ENCODE measurements at regions not wholly inside any gene's neighbourhood (a gene's known extent, or its start where the extent isn't known, plus 50 kb on each side); places are given as distances from the start of the nearest gene placed in this dataset.

DNA sequence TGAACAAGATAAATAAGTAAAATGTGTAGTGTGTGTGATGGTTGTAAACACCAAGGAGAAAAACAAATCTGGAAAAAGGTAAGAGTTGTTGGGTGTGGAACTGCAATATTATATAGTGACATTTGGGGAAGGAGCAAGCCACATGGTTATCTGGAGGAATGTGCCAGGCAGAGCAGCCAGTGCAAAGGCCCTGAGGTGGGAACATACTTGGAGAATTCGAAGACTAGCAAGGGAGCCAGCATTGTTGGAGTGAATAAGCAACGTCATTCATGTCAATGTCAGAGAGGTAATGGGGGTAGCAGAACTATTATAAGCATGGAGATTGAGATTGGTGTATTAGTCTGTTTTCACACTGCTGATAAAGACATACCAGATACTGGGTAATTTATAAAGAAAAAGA, 241.5 kb upstream of the LHX5 start:
- no peak for TF ChIP-seq RFX5 (IDR thresholded peaks at IDR 0.05)
- no peak for TF ChIP-seq MAZ (IDR thresholded peaks at IDR 0.05; ENCODE audit: borderline replicate concordance, low read depth, low read length)
- TF ChIP-seq, protein P1, sequence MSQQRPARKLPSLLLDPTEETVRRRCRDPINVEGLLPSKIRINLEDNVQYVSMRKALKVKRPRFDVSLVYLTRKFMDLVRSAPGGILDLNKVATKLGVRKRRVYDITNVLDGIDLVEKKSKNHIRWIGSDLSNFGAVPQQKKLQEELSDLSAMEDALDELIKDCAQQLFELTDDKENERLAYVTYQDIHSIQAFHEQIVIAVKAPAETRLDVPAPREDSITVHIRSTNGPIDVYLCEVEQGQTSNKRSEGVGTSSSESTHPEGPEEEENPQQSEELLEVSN (IDR thresholded peaks at IDR 0.05; ENCODE audit: borderline replicate concordance, low read depth) = no peak
- TF ChIP-seq, protein P2, sequence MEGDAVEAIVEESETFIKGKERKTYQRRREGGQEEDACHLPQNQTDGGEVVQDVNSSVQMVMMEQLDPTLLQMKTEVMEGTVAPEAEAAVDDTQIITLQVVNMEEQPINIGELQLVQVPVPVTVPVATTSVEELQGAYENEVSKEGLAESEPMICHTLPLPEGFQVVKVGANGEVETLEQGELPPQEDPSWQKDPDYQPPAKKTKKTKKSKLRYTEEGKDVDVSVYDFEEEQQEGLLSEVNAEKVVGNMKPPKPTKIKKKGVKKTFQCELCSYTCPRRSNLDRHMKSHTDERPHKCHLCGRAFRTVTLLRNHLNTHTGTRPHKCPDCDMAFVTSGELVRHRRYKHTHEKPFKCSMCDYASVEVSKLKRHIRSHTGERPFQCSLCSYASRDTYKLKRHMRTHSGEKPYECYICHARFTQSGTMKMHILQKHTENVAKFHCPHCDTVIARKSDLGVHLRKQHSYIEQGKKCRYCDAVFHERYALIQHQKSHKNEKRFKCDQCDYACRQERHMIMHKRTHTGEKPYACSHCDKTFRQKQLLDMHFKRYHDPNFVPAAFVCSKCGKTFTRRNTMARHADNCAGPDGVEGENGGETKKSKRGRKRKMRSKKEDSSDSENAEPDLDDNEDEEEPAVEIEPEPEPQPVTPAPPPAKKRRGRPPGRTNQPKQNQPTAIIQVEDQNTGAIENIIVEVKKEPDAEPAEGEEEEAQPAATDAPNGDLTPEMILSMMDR (IDR thresholded peaks at IDR 0.05) = no peak
- TF ChIP-seq EHMT2 (IDR thresholded peaks at IDR 0.05; ENCODE audit: low read depth) = no peak
- no peak for TF ChIP-seq RCOR1 (IDR thresholded peaks at IDR 0.05; ENCODE audit: low read depth, low read length)
- no peak for TF ChIP-seq RAD21 (conservative IDR thresholded peaks at IDR 0.05 in 1 of 2, IDR thresholded peaks at IDR 0.05 in 1 of 2)
- TF ChIP-seq EP300 (IDR thresholded peaks at IDR 0.05) = no peak
- TF ChIP-seq MYC (IDR thresholded peaks at IDR 0.05; ENCODE audit: borderline replicate concordance, low read length) = no peak
- no peak for TF ChIP-seq POLR2A (IDR thresholded peaks at IDR 0.05; ENCODE audit: low read length)
- no peak for TF ChIP-seq HDAC2 (IDR thresholded peaks at IDR 0.05)
- TF ChIP-seq ZC3H11A (IDR thresholded peaks at IDR 0.05) = no peak
- TF ChIP-seq RNF2 (IDR thresholded peaks at IDR 0.05; ENCODE audit: borderline replicate concordance, low read depth) = no peak
